ENCODE measurements at regions not wholly inside any gene's neighbourhood (a gene's known extent, or its start where the extent isn't known, plus 50 kb on each side); places are given as distances from the start of the nearest gene placed in this dataset.
A peak's percentile ranks its signal among the peaks of the same experiment; 100 is the strongest.

- no peak for DNase-seq
These were observed 106.8 kb downstream of the CYP26A1 start for GRCh38 chr10:93180482-93180931.

GRCh38 chr10:93181271-93182048 lies 107.8 kb downstream of the CYP26A1 start:
- DNase-seq, result no peak

- no peak for DNase-seq
These were observed 108.3 kb downstream of the CYP26A1 start for GRCh38 chr10:93182049-93182327.

GRCh38 chr10:93182790-93183189 lies 109.1 kb downstream of the CYP26A1 start:
- DNase-seq, result no peak

- DNase-seq, result no peak
These were observed 113.0 kb downstream of the CYP26A1 start for GRCh38 chr10:93186653-93187052.

GRCh38 chr10:93189944-93190343 lies 116.3 kb downstream of the CYP26A1 start:
- no peak for DNase-seq

- DNase-seq, result peak; percentile 80 to 88
These were observed 116.7 kb downstream of the CYP26A1 start for GRCh38 chr10:93190372-93190771.

GRCh38 chr10:93193906-93194305 lies 120.2 kb downstream of the CYP26A1 start:
- no peak for DNase-seq

- no peak for DNase-seq
These were observed 124.9 kb downstream of the CYP26A1 start for GRCh38 chr10:93198401-93199131.

GRCh38 chr10:93199191-93199751 lies 125.6 kb downstream of the CYP26A1 start:
- DNase-seq, result peak; percentile 1 to 6

GRCh38 chr10:93204494-93205485 lies 131.1 kb downstream of the CYP26A1 start:
- no peak for DNase-seq

GRCh38 chr10:93206652-93207051 lies 133.0 kb downstream of the CYP26A1 start:
- DNase-seq, result no peak

- no peak for DNase-seq
These were observed 135.2 kb downstream of the CYP26A1 start for GRCh38 chr10:93208717-93209464.

- no peak for DNase-seq
These were observed 138.3 kb downstream of the CYP26A1 start for GRCh38 chr10:93211991-93212390.

- DNase-seq, result no peak
These were observed 141.6 kb downstream of the CYP26A1 start for GRCh38 chr10:93215312-93215711.

GRCh38 chr10:93216341-93216985 lies 142.8 kb downstream of the CYP26A1 start:
- DNase-seq, result no peak

GRCh38 chr10:93218386-93218785 lies 144.7 kb downstream of the CYP26A1 start:
- no peak for DNase-seq

- no peak for DNase-seq
These were observed 145.7 kb downstream of the CYP26A1 start for GRCh38 chr10:93219347-93219746.

GRCh38 chr10:93220296-93221170 lies 146.8 kb downstream of the CYP26A1 start:
- no peak for DNase-seq

GRCh38 chr10:93221171-93221496 lies 147.4 kb downstream of the CYP26A1 start:
- no peak for DNase-seq

- DNase-seq, result no peak
These were observed 147.8 kb downstream of the CYP26A1 start for GRCh38 chr10:93221521-93221920.

All from AML-193 (cell line).